GM13977 (cell line): ENCODE measurements at regions not wholly inside any gene's neighbourhood (a gene's known extent, or its start where the extent isn't known, plus 50 kb on each side); places are given as distances from the start of the nearest gene placed in this dataset.

Experiments used
- DNase-seq: peaks from one replicate; pipeline ENCODE4 v3.0.0; 2012; ENCODE audit warnings: low spot score
- CTCF ChIP-seq: IDR thresholded peaks from 2 replicates; pipeline ENCODE4 v1.5.1; 2012; ENCODE audit warnings: mild to moderate bottlenecking, control low read depth; ENCODE audit not compliant: insufficient read depth; ENCODE audit errors: extremely low read depth, missing control alignments
- in situ Hi-C: fragments of 300-500 bp; cut with MboI; formaldehyde crosslinking; loops from one replicate; pipeline ENCODE4 v1.12.0; 2022; ENCODE audit warnings: low sequenced_read_pairs, low pct_unique_long_range_greater_than_20kb, mixed read lengths, inconsistent platforms; ENCODE audit not compliant: unreplicated experiment

- in situ Hi-C loops: no loop called here
- no peak for DNase-seq
- TF ChIP-seq CTCF: no peak
Observed at GRCh38 chr16:63975669-63976068, 1146.2 kb downstream of the CDH11 start.

- no peak for DNase-seq
- TF ChIP-seq CTCF: no peak
- in situ Hi-C loops: no loop called here
Observed at GRCh38 chr16:63967966-63968365, 1153.9 kb downstream of the CDH11 start.

GRCh38 chr16:63960321-63960720, 1161.5 kb downstream of the CDH11 start:
- no peak for TF ChIP-seq CTCF

GRCh38 chr16:63947022-63947421, 1174.8 kb downstream of the CDH11 start:
- TF ChIP-seq CTCF: no peak
- DNase-seq: no peak
- in situ Hi-C loops: no loop called here

More at GRCh38 chr16:63960321-63960720, 1161.5 kb downstream of the CDH11 start:
- no peak for DNase-seq
- in situ Hi-C loops: no loop called here

GRCh38 chr16:63945806-63946205, 1176.1 kb downstream of the CDH11 start:
- no peak for TF ChIP-seq CTCF
- no peak for DNase-seq
- in situ Hi-C loops: no loop called here

- no peak for DNase-seq
- TF ChIP-seq CTCF: no peak
- in situ Hi-C loops: no loop called here
Observed at GRCh38 chr16:63943566-63943965, 1178.3 kb downstream of the CDH11 start.

- no peak for DNase-seq
- in situ Hi-C loops: no loop called here
- TF ChIP-seq CTCF: no peak
Observed at GRCh38 chr16:63938661-63939060, 1183.2 kb downstream of the CDH11 start.
